ENCODE measurements at regions not wholly inside any gene's neighbourhood (a gene's known extent, or its start where the extent isn't known, plus 50 kb on each side); places are given as distances from the start of the nearest gene placed in this dataset.
A peak's percentile ranks its signal among the peaks of the same experiment; 100 is the strongest.

GRCh38 chr21:16535102-16535422, 805.3 kb downstream of the USP25 start:
- Histone ChIP-seq H3K4me1 (peaks cover 33% of the 10 kb centered on the region), H3K9me3 (no peaks in the 10 kb centered on the region), H3K27me3 (no peaks in the 10 kb centered on the region), H3K4me3 (peak overlapping the region; percentile 54), H3K27ac (peak overlapping the region; percentile 92), H3K36me3 (no peaks in the 10 kb centered on the region)
- DNase-seq (ENCODE audit: low spot score in 2 of 2), result peak; percentile 89 to 91
- TF ChIP-seq EP300 (IDR thresholded peaks at IDR 0.05) (no peak), CTCF (IDR thresholded peaks at IDR 0.05) (no peak), POLR2A (IDR thresholded peaks at IDR 0.05) (peak in 1 of 2 donors; percentile 60), POLR2AphosphoS5 (IDR thresholded peaks at IDR 0.05) (peak; percentile 37 to 84 (median 71))
- 17% methylated on average over 6 of the region's 6 CpGs for WGBS

GRCh38 chr21:16535626-16536025, 805.8 kb downstream of the USP25 start:
- Histone ChIP-seq H3K4me1 (peaks cover 33% of the 10 kb centered on the region), H3K27me3 (no peaks in the 10 kb centered on the region), H3K36me3 (no peaks in the 10 kb centered on the region), H3K9me3 (no peaks in the 10 kb centered on the region), H3K4me3 (peak overlapping the region; percentile 54), H3K27ac (peak overlapping the region; percentile 92)
- no peak for TF ChIP-seq CTCF (IDR thresholded peaks at IDR 0.05)
- TF ChIP-seq POLR2A (IDR thresholded peaks at IDR 0.05), result no peak
- TF ChIP-seq POLR2AphosphoS5 (IDR thresholded peaks at IDR 0.05), result no peak
- TF ChIP-seq EP300 (IDR thresholded peaks at IDR 0.05), result no peak
- 25% methylated on average over 1 of the region's 1 CpG for WGBS
- no peak for DNase-seq (ENCODE audit: low spot score in 2 of 2)

- Histone ChIP-seq H3K9me3 (no peaks in the 10 kb centered on the region), H3K4me3 (peak overlapping the region; percentile 54), H3K27ac (peak overlapping the region; percentile 92), H3K27me3 (no peaks in the 10 kb centered on the region), H3K36me3 (no peaks in the 10 kb centered on the region), H3K4me1 (peaks cover 33% of the 10 kb centered on the region)
- DNase-seq (ENCODE audit: low spot score in 2 of 2), result no peak
- TF ChIP-seq EP300 (IDR thresholded peaks at IDR 0.05) (no peak), POLR2A (IDR thresholded peaks at IDR 0.05) (no peak), CTCF (IDR thresholded peaks at IDR 0.05) (no peak), POLR2AphosphoS5 (IDR thresholded peaks at IDR 0.05) (no peak)
Measured at GRCh38 chr21:16536140-16536539, 806.4 kb downstream of the USP25 start.

- 25% methylated on average over 12 of the region's 12 CpGs for WGBS
- no peaks in the 10 kb centered on the region for H3K36me3 ChIP-seq
- peak overlapping the region; percentile 92 for H3K27ac ChIP-seq
- no peak for DNase-seq (ENCODE audit: low spot score in 2 of 2)
- H3K4me1 ChIP-seq, result peaks cover 30% of the 10 kb centered on the region
- peak overlapping the region; percentile 54 for H3K4me3 ChIP-seq
- no peaks in the 10 kb centered on the region for H3K27me3 ChIP-seq
- H3K9me3 ChIP-seq, result no peaks in the 10 kb centered on the region
- TF ChIP-seq POLR2AphosphoS5 (IDR thresholded peaks at IDR 0.05) (no peak), CTCF (IDR thresholded peaks at IDR 0.05) (no peak), EP300 (IDR thresholded peaks at IDR 0.05) (no peak), POLR2A (IDR thresholded peaks at IDR 0.05) (no peak)
Measured at GRCh38 chr21:16536643-16537434, 807.1 kb downstream of the USP25 start.

GRCh38 chr21:16537501-16537900, 807.7 kb downstream of the USP25 start:
- DNase-seq (ENCODE audit: low spot score in 2 of 2), result no peak
- H3K27ac ChIP-seq, result peak overlapping the region; percentile 92
- TF ChIP-seq EP300 (IDR thresholded peaks at IDR 0.05), result no peak
- no peak for TF ChIP-seq POLR2A (IDR thresholded peaks at IDR 0.05)
- no peak for TF ChIP-seq POLR2AphosphoS5 (IDR thresholded peaks at IDR 0.05)
- no peak for TF ChIP-seq CTCF (IDR thresholded peaks at IDR 0.05)
- H3K4me3 ChIP-seq, result peak overlapping the region; percentile 54
- H3K36me3 ChIP-seq, result no peaks in the 10 kb centered on the region
- H3K9me3 ChIP-seq, result no peaks in the 10 kb centered on the region
- H3K4me1 ChIP-seq, result peaks cover 24% of the 10 kb centered on the region
- 36% methylated on average over 2 of the region's 2 CpGs for WGBS
- no peaks in the 10 kb centered on the region for H3K27me3 ChIP-seq

Data from suprapubic skin (tissue), 4 donors.